Activated CD4-positive, alpha-beta T cell treated with anti-CD3 and anti-CD28 coated beads, Interleukin-10, Interleukin-2, amounts not matched to agents 100 ng/mL and 50 ng/mL, durations not matched to agents 16 hours and 8 hours (primary cell): ENCODE measurements at regions not wholly inside any gene's neighbourhood (a gene's known extent, or its start where the extent isn't known, plus 50 kb on each side); places are given as distances from the start of the nearest gene placed in this dataset.

Experiments used
- DNase-seq: peaks from one replicate; pipeline ENCODE4 v3.0.0-alpha.2; 2020

GRCh38 chr12:124503305-124503704 is 64.1 kb downstream of the NCOR2 start:
- DNase-seq, result no peak

GRCh38 chr12:124502379-124502778 is 65.0 kb downstream of the NCOR2 start:
- no peak for DNase-seq

- DNase-seq, result no peak
Observed at GRCh38 chr12:124501827-124502226, 65.6 kb downstream of the NCOR2 start.

GRCh38 chr12:124501112-124501561 is 66.3 kb downstream of the NCOR2 start:
- no peak for DNase-seq

- no peak for DNase-seq
Observed at GRCh38 chr12:124499898-124500244, 67.5 kb downstream of the NCOR2 start.

- DNase-seq, result no peak
Observed at GRCh38 chr12:124499190-124499753, 68.1 kb downstream of the NCOR2 start.

- DNase-seq, result no peak
Observed at GRCh38 chr12:124498275-124499189, 68.9 kb downstream of the NCOR2 start.

- no peak for DNase-seq
Observed at GRCh38 chr12:124497658-124498057, 69.8 kb downstream of the NCOR2 start.

GRCh38 chr12:124497039-124497438 is 70.4 kb downstream of the NCOR2 start:
- no peak for DNase-seq

- peak; percentile 30 for DNase-seq
Observed at GRCh38 chr12:124496584-124496983, 70.8 kb downstream of the NCOR2 start.

- DNase-seq, result no peak
Observed at GRCh38 chr12:124495194-124495983, 72.0 kb downstream of the NCOR2 start.

GRCh38 chr12:124494751-124495129 is 72.7 kb downstream of the NCOR2 start:
- no peak for DNase-seq

- peak; percentile 70 for DNase-seq
Observed at GRCh38 chr12:124493809-124494750, 73.3 kb downstream of the NCOR2 start.

- DNase-seq, result no peak
Observed at GRCh38 chr12:124492879-124493808, 74.3 kb downstream of the NCOR2 start.

- DNase-seq, result no peak
Observed at GRCh38 chr12:124491856-124492420, 75.5 kb downstream of the NCOR2 start.

GRCh38 chr12:124491310-124491709 is 76.1 kb downstream of the NCOR2 start:
- no peak for DNase-seq

- no peak for DNase-seq
Observed at GRCh38 chr12:124490584-124491305, 76.7 kb downstream of the NCOR2 start.

- DNase-seq, result no peak
Observed at GRCh38 chr12:124489915-124490583, 77.4 kb downstream of the NCOR2 start.

- DNase-seq, result no peak
Observed at GRCh38 chr12:124489220-124489619, 78.2 kb downstream of the NCOR2 start.

GRCh38 chr12:124488520-124488919 is 78.9 kb downstream of the NCOR2 start:
- no peak for DNase-seq
